ENCODE measurements at regions not wholly inside any gene's neighbourhood (a gene's known extent, or its start where the extent isn't known, plus 50 kb on each side); places are given as distances from the start of the nearest gene placed in this dataset.

- TF ChIP-seq REST (IDR thresholded peaks at IDR 0.05; ENCODE audit: unreplicated experiment) (no peak), EZH2 (IDR thresholded peaks at IDR 0.05; ENCODE audit: low read depth, unreplicated experiment) (no peak), ZNF114 (CRISPR knock-in tag; IDR thresholded peaks at IDR 0.05) (no peak)
Measured at GRCh38 chr6:73962884-73963283, 266.9 kb downstream of the CD109 start.

All from GM23338 (cell line).